ENCODE measurements at regions not wholly inside any gene's neighbourhood (a gene's known extent, or its start where the extent isn't known, plus 50 kb on each side); places are given as distances from the start of the nearest gene placed in this dataset.

GRCh38 chr4:52197306-52197705 lies 146.2 kb downstream of the SPATA18 start:
- H3K27me3 ChIP-seq (ENCODE audit: control insufficient read depth, extremely low read depth, insufficient read depth, low read length) = no peaks in the 10 kb centered on the region
- H4K20me1 ChIP-seq (ENCODE audit: control insufficient read depth, extremely low read depth, insufficient read depth, low read length) = no peaks in the 10 kb centered on the region
- no peaks in the 10 kb centered on the region for H3K36me3 ChIP-seq (ENCODE audit: control insufficient read depth in 2 of 2, extremely low read depth in 1 of 2, insufficient read depth in 2 of 2, low read length in 2 of 2)
- FAIRE-seq (no peak), DNase-seq (ENCODE audit: low read depth, low spot score) (no peak)
- H3K4me3 ChIP-seq (ENCODE audit: control insufficient read depth in 2 of 3, extremely low read depth in 1 of 3, insufficient read depth in 2 of 3, low read depth in 1 of 3, low read length in 3 of 3) = no peak overlapping the region
- no peak overlapping the region for H3K9ac ChIP-seq (ENCODE audit: control insufficient read depth, extremely low read depth, insufficient read depth, low read length)
- H3K4me2 ChIP-seq (ENCODE audit: control insufficient read depth, extremely low read depth, insufficient read depth, low read depth, low read length) = no peak overlapping the region
- H2AFZ ChIP-seq (ENCODE audit: control insufficient read depth, low read length) = no peak overlapping the region
- TF ChIP-seq CTCF (optimal IDR thresholded peaks at IDR 0.05 in 1 of 3, IDR thresholded peaks at IDR 0.05 in 1 of 3, conservative IDR thresholded peaks at IDR 0.05 in 1 of 3; ENCODE audit: extremely low read depth in 1 of 3, insufficient read depth in 2 of 3, low read length in 3 of 3) (no peak), EZH2 (IDR thresholded peaks at IDR 0.05; ENCODE audit: low read length) (no peak)
- no peaks in the 10 kb centered on the region for H3K9me3 ChIP-seq (ENCODE audit: control insufficient read depth, low read depth, low read length)
- H3K9me1 ChIP-seq (ENCODE audit: control insufficient read depth, extremely low read depth, insufficient read depth, low read length) = no peaks in the 10 kb centered on the region
- no peaks in the 10 kb centered on the region for H3K4me1 ChIP-seq (ENCODE audit: control insufficient read depth, extremely low read depth, insufficient read depth, low read length)
- no peaks in the 10 kb centered on the region for H3K79me2 ChIP-seq (ENCODE audit: control insufficient read depth, insufficient read depth, low read length)
- no peak overlapping the region for H3K27ac ChIP-seq (ENCODE audit: control insufficient read depth, insufficient read depth, low read length)
- dilution Hi-C loops (cut with MboI; ENCODE audit: extremely low pct_ligation_motif_present, low sequenced_read_pairs) = no loop called here

- Histone ChIP-seq H3K9me3 (ENCODE audit: control insufficient read depth, low read depth, low read length) (no peaks in the 10 kb centered on the region), H3K79me2 (ENCODE audit: control insufficient read depth, insufficient read depth, low read length) (no peaks in the 10 kb centered on the region), H3K4me1 (ENCODE audit: control insufficient read depth, extremely low read depth, insufficient read depth, low read length) (no peaks in the 10 kb centered on the region), H4K20me1 (ENCODE audit: control insufficient read depth, extremely low read depth, insufficient read depth, low read length) (no peaks in the 10 kb centered on the region), H3K27ac (ENCODE audit: control insufficient read depth, insufficient read depth, low read length) (no peak overlapping the region), H3K27me3 (ENCODE audit: control insufficient read depth, extremely low read depth, insufficient read depth, low read length) (no peaks in the 10 kb centered on the region), H2AFZ (ENCODE audit: control insufficient read depth, low read length) (no peak overlapping the region), H3K9ac (ENCODE audit: control insufficient read depth, extremely low read depth, insufficient read depth, low read length) (no peak overlapping the region), H3K36me3 (ENCODE audit: control insufficient read depth in 2 of 2, extremely low read depth in 1 of 2, insufficient read depth in 2 of 2, low read length in 2 of 2) (no peaks in the 10 kb centered on the region), H3K4me3 (ENCODE audit: control insufficient read depth in 2 of 3, extremely low read depth in 1 of 3, insufficient read depth in 2 of 3, low read depth in 1 of 3, low read length in 3 of 3) (no peak overlapping the region), H3K4me2 (ENCODE audit: control insufficient read depth, extremely low read depth, insufficient read depth, low read depth, low read length) (no peak overlapping the region), H3K9me1 (ENCODE audit: control insufficient read depth, extremely low read depth, insufficient read depth, low read length) (no peaks in the 10 kb centered on the region)
- TF ChIP-seq CTCF (optimal IDR thresholded peaks at IDR 0.05 in 1 of 3, IDR thresholded peaks at IDR 0.05 in 1 of 3, conservative IDR thresholded peaks at IDR 0.05 in 1 of 3; ENCODE audit: extremely low read depth in 1 of 3, insufficient read depth in 2 of 3, low read length in 3 of 3) (no peak), EZH2 (IDR thresholded peaks at IDR 0.05; ENCODE audit: low read length) (no peak)
- no peak for FAIRE-seq
- no peak for DNase-seq (ENCODE audit: low read depth, low spot score)
- dilution Hi-C loops (cut with MboI; ENCODE audit: extremely low pct_ligation_motif_present, low sequenced_read_pairs) = no loop called here
Measured at GRCh38 chr4:52198294-52198693, 147.2 kb downstream of the SPATA18 start.
